Liver (tissue), 8 donors: ENCODE measurements at regions not wholly inside any gene's neighbourhood (a gene's known extent, or its start where the extent isn't known, plus 50 kb on each side); places are given as distances from the start of the nearest gene placed in this dataset.

ENCODE experiments used
- DNase-seq: peaks from one replicate; pipeline ENCODE4 v3.0.0-alpha.2; 2017; ENCODE audit warnings: low spot score
- H3K27ac ChIP-seq, 2 donors: one replicate each; pipeline ENCODE4 v1.7.0; 2013; ENCODE audit warnings: inconsistent platforms in 2 of 2, low read length in 2 of 2, control low read depth in 1 of 2, low read depth in 1 of 2, mild to moderate bottlenecking in 1 of 2
- H3K27me3 ChIP-seq, 4 donors: one replicate each; pipeline versions ENCODE4 v1.6.1 to v1.7.0; 2013; ENCODE audit warnings: low read length in 3 of 4, inconsistent platforms in 1 of 4, mild to moderate bottlenecking in 1 of 4, moderate library complexity in 1 of 4; ENCODE audit not compliant: control insufficient read depth in 4 of 4, insufficient read depth in 4 of 4
- H3K36me3 ChIP-seq, 4 donors: one replicate each; pipeline versions ENCODE4 v1.6.1 to v1.7.0; 2013; ENCODE audit warnings: low read length in 3 of 4, mild to moderate bottlenecking in 3 of 4, low read depth in 1 of 4, moderate library complexity in 1 of 4; ENCODE audit not compliant: control insufficient read depth in 4 of 4, insufficient read depth in 3 of 4
- H3K4me1 ChIP-seq, 4 donors: one replicate each; pipeline versions ENCODE4 v1.6.1 to v1.7.0; 2013; ENCODE audit warnings: low read length in 3 of 4, mild to moderate bottlenecking in 3 of 4, moderate library complexity in 1 of 4; ENCODE audit not compliant: control insufficient read depth in 4 of 4, insufficient read depth in 4 of 4
- H3K4me3 ChIP-seq, 3 donors: one replicate each; pipeline versions ENCODE4 v1.6.1 to v1.7.0; 2013; ENCODE audit warnings: low read length in 3 of 3, control low read depth in 1 of 3, low read depth in 1 of 3, mild to moderate bottlenecking in 1 of 3
- H3K9ac ChIP-seq, 2 donors: one replicate each; pipeline ENCODE4 v1.7.0; 2013; ENCODE audit warnings: low read length in 2 of 2, mild to moderate bottlenecking in 2 of 2, moderate library complexity in 2 of 2, control low read depth in 1 of 2, low read depth in 1 of 2
- H3K9me3 ChIP-seq, 4 donors: one replicate each; pipeline versions ENCODE4 v1.6.1 to v1.7.0; 2013; ENCODE audit warnings: low read length in 3 of 4; ENCODE audit not compliant: control insufficient read depth in 4 of 4
- ATF3 ChIP-seq: IDR thresholded peaks from 2 replicates; pipeline ENCODE4 v1.6.1; 2016; ENCODE audit warnings: antibody characterized with exemption
- CTCF ChIP-seq: fragments of 150-350 bp; IDR thresholded peaks from 2 replicates; pipeline ENCODE4 v1.5.1; 2017; ENCODE audit warnings: improper control_type of control experiment, low read depth, low read length; ENCODE audit not compliant: missing input control
- EGR1 ChIP-seq, 2 donors: IDR thresholded peaks; 2 replicates each; pipeline ENCODE4 v1.6.1; 2016 to 2018; ENCODE audit warnings: antibody characterized with exemption in 2 of 2, low read depth in 2 of 2
- FOXA1 ChIP-seq: IDR thresholded peaks from 2 replicates; pipeline ENCODE4 v1.6.1; 2016; ENCODE audit warnings: antibody characterized with exemption
- FOXA2 ChIP-seq: IDR thresholded peaks from 2 replicates; pipeline ENCODE4 v1.6.1; 2016; ENCODE audit warnings: antibody characterized with exemption
- GABPA ChIP-seq, 2 donors: IDR thresholded peaks in 1 of 2; conservative IDR thresholded peaks in 1 of 2; 2 replicates each; pipeline ENCODE4 v1.6.1; 2016; ENCODE audit warnings: antibody characterized with exemption in 2 of 2, mild to moderate bottlenecking in 1 of 2, moderate library complexity in 1 of 2
- HNF4A ChIP-seq, 2 donors: conservative IDR thresholded peaks; 2 replicates each; pipeline ENCODE4 v1.6.1; 2016; ENCODE audit warnings: antibody characterized with exemption in 2 of 2, mild to moderate bottlenecking in 2 of 2
- HNF4G ChIP-seq: IDR thresholded peaks from 2 replicates; pipeline ENCODE4 v1.6.1; 2016; ENCODE audit warnings: antibody characterized with exemption
- JUND ChIP-seq, 2 donors: IDR thresholded peaks; 2 replicates each; pipeline ENCODE4 v1.6.1; 2016; ENCODE audit warnings: antibody characterized with exemption in 2 of 2
- MAX ChIP-seq: IDR thresholded peaks from 2 replicates; pipeline ENCODE4 v1.6.1; 2016; ENCODE audit warnings: antibody characterized with exemption
- NR2F2 ChIP-seq: IDR thresholded peaks from 2 replicates; pipeline ENCODE4 v1.6.1; 2016; ENCODE audit warnings: antibody characterized with exemption
- RAD21 ChIP-seq, 2 donors: IDR thresholded peaks; 2 replicates each; pipeline ENCODE4 v1.6.1; 2016; ENCODE audit warnings: antibody characterized with exemption in 2 of 2, mild to moderate bottlenecking in 2 of 2
- REST ChIP-seq: IDR thresholded peaks from 2 replicates; pipeline ENCODE4 v1.6.1; 2016; ENCODE audit warnings: antibody characterized with exemption, mild to moderate bottlenecking
- RXRA ChIP-seq, 2 donors: IDR thresholded peaks; 2 replicates each; pipeline ENCODE4 v1.6.1; 2017 to 2018; ENCODE audit warnings: antibody characterized with exemption in 2 of 2, mild to moderate bottlenecking in 1 of 2
- SP1 ChIP-seq: IDR thresholded peaks from 2 replicates; pipeline ENCODE4 v1.6.1; 2018; ENCODE audit warnings: antibody characterized with exemption, mild to moderate bottlenecking
- TAF1 ChIP-seq: conservative IDR thresholded peaks from 2 replicates; pipeline ENCODE4 v1.6.1; 2016; ENCODE audit warnings: antibody characterized with exemption, mild to moderate bottlenecking
- YY1 ChIP-seq: IDR thresholded peaks from 2 replicates; pipeline ENCODE4 v1.6.1; 2016; ENCODE audit warnings: antibody characterized with exemption, mild to moderate bottlenecking
- ZBTB33 ChIP-seq: IDR thresholded peaks from 2 replicates; pipeline ENCODE4 v1.6.1; 2016; ENCODE audit warnings: antibody characterized with exemption
- WGBS: extraction: QIAGEN DNeasy Blood & Tissue Kit; methylation state at CpG from one replicate; pipeline ENCODE4 v1.1.7; 2013; 5-methylcytosine and 5-hydroxymethylcytosine counted together
- donor health status: healthy.
- donor health status: healthy.
- donor health status: healthy.
- donor health status: healthy.
- donor health status: healthy.

GRCh38 chr2:11018651-11019185, 107.0 kb downstream of the KCNF1 start (continued):
- TF ChIP-seq CTCF: no peak
- TF ChIP-seq GABPA (IDR thresholded peaks at IDR 0.05 in 1 of 2, conservative IDR thresholded peaks at IDR 0.05 in 1 of 2): no peak
- TF ChIP-seq YY1: no peak
- TF ChIP-seq TAF1: no peak

- WGBS: 82% methylated on average over 2 of the region's 2 CpGs
- H3K4me1 ChIP-seq: no peaks in the 10 kb centered on the region
- H3K27ac ChIP-seq: no peak overlapping the region
- no peaks in the 10 kb centered on the region for H3K36me3 ChIP-seq
- TF ChIP-seq TAF1 (no peak), FOXA1 (no peak), EGR1 (IDR thresholded peaks at IDR 0.05; ENCODE audit: low read depth in 2 of 2) (no peak), SP1 (no peak), CTCF (no peak), ATF3 (no peak), HNF4A (conservative IDR thresholded peaks at IDR 0.05) (no peak), MAX (no peak), REST (no peak), YY1 (no peak), ZBTB33 (no peak), RXRA (IDR thresholded peaks at IDR 0.05) (no peak), JUND (IDR thresholded peaks at IDR 0.05) (no peak), HNF4G (no peak), RAD21 (IDR thresholded peaks at IDR 0.05) (no peak), NR2F2 (no peak), GABPA (IDR thresholded peaks at IDR 0.05 in 1 of 2, conservative IDR thresholded peaks at IDR 0.05 in 1 of 2) (no peak), FOXA2 (no peak)
- no peak overlapping the region for H3K4me3 ChIP-seq
- H3K9ac ChIP-seq: no peak overlapping the region
- H3K27me3 ChIP-seq: no peaks in the 10 kb centered on the region
- no peak for DNase-seq
- no peaks in the 10 kb centered on the region for H3K9me3 ChIP-seq
Observed at GRCh38 chr2:11019614-11020013, 107.9 kb downstream of the KCNF1 start.
